ENCODE measurements at regions not wholly inside any gene's neighbourhood (a gene's known extent, or its start where the extent isn't known, plus 50 kb on each side); places are given as distances from the start of the nearest gene placed in this dataset.
A peak's percentile ranks its signal among the peaks of the same experiment; 100 is the strongest.
"Not testable (repeated sequence)": the region's sequence is repeated elsewhere in the genome, so short reads cannot be mapped to it uniquely, and the experiment has no call there.

DNA sequence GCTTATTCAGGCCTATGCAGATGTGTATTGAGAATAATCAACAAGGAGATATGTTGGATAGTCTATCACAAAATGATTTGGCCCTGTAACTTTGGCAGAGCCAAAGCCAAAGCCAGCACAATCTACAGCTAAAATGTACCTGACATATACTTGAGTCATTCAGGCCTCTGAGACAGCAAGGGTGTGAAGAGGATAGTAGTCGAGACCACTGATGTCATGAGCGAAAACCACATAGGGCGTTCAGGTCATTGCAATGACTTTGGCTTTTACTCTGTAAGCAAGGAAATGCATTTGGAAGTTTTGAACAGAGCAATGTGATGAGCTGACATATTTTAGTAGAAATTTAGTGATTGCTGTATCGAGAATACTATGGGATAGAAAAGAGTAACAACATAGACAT lies 579.6 kb downstream of the AMY1C start:
- no peak for DNase-seq

DNA sequence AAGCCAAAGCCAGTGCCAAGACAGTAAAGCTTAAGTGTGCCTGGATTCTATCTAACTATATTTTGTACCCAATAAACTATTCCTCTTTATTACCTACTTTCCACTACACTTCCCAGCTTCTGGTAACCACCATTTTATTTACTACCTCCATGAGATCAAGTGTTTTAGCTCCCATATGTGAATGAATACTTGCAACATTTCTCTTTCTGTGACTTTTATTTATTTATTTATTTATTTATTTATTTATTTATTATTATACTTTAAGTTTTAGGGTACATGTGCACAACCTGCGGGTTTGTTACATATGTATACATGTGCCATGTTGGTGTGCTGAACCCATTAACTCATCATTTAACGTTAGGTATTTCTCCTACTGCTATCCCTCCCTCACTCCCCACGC lies 582.1 kb downstream of the AMY1C start:
- DNase-seq, result no peak

DNA sequence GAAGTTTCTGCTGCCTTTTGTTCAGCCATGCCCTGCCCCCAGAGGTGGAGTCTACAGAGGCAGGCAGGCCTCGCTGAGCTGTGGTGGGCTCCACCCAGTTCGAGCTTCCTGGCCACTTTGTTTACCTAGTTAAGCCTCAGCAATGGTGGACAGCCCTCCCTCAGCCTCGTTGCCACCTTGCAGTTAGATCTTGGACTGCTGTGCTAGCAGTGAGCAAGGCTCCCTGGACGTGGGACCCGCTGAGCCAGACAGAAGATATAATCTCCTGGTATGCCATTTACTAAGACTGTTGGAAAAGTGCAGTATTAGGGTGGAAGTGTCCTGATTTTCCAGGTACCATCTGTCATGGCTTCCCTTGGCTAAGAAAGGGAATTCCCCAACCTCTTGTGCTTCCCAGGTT lies 588.2 kb downstream of the AMY1C start:
- not testable (repeated sequence) for DNase-seq

DNA sequence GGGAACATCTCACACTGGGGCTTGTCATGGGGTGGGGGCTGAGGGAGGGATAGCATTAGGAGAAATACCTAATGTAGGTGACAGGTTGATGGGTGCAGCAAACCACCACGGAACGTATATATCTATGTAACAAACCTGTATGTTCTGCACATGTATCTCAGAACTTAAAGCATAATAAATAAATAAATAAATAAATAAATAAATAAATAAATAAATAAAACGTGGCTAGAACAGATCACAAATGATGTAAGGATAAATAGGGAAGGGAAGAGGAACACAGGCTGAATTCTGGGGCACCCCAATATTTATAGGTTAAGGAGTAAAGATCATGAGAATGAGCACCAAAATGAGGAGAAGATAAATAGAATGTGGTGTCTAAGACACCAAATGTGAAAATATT lies 592.2 kb downstream of the AMY1C start:
- no peak for DNase-seq

DNA sequence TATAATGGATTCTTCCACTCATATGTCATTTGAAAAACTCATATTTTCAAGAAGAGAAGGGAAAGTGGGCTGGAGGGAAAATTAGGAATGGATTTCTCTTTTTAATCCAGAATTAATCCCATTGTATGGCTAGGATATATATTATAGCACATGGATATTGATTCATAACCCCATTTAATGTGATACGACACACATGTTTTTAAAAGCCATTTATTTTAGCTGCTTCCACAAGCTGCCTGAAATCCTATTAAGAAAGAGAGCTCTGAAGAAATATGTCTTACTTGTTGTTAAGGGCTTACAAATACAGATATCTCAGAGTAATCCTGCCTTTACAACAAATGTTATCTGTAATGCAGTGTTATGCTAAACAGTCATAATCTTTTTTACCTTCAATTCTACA lies 598.6 kb downstream of the AMY1C start:
- no peak for DNase-seq

DNA sequence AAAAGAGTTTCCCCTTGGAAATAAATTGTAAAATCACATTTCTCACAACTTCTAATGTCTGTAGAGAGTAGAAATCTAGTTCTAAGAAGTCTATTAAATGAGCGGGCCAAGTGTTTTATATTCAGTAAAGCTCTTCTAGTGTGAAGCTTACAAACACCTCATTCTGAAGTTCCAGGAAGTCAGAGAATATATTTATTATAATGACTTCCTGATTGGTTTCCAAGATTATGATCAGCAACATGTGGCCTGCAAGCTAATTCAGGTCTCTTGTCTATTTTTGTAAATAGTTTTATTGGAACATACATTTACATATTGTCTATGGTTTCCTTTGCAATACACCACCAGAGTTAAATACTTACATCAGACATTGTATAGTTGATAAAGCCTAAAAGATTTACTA lies 603.9 kb downstream of the AMY1C start:
- DNase-seq, result no peak

DNA sequence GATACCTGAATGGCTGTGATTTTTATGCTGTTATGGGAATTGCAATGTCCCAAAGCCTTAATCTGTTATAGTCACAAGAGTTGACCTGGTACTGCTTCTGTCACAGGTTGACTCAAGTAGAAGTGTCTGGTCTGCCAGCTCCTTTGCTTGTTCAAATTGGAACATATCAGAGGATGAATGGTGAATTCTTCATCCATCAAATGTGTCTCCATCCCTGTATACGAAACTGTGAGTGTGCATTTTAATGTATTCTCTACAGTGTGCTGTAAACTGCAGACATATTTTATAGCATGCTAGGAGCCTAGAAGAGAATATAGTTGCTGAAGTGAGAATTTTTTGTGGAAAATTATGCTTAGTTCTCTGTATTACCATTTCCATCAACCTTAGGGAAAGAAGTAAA lies 608.4 kb downstream of the AMY1C start:
- no peak for DNase-seq

DNA sequence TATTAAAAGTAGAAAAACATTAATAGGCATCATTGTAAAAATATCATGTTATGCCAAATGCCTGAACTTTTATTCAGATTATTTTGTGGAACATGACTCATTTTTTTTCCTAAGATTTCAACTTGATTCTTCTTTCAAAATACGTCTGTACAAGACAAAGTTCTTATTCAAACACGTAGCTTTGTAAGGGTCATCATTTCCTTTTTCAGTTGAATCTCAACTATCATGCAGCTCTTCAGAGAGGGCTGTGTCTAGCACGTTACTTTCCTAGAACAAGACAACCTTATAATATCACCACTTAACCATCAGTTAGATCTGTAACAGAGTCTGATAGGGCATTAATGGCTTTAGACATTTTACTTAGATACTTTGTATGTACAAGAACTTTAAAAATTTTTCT lies 608.9 kb downstream of the AMY1C start:
- no peak for DNase-seq

DNA sequence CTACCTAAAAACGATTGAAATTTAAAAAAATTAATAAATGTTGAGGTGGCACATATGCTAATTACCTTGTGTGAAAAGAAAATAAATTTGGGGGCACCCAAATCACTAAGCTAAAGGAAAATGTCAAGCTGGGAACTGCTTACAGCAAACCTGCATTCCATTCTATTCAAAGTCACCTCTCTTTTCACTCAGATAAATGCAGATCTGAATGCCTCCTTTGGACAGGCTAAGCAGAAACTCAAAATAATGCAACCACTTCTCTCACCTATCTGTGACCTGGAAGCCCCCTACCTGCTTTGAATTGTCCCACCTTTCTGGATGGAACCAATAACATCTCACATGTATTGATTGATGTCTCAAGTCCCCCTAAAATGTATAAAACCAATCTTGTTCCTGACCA lies 628.7 kb downstream of the AMY1C start:
- DNase-seq, result no peak

DNA sequence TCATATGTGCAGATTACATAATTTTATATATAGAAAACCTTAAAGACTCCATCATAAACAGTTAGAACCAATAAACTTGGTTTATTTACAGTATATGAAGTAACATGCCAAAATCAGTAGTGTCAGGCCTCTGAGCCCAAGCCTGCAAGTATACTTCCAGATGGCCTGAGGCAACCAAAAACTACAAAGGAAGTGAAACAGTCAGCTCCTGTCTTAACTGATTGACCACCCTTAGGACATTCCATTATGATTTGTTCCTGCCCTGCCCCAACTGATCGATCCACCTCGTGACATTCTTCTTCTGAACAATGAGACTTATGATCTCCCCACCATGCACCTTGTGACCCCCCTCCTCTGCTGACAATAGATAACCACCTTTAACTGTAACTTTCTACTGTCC lies 630.3 kb downstream of the AMY1C start:
- DNase-seq, result no peak

DNA sequence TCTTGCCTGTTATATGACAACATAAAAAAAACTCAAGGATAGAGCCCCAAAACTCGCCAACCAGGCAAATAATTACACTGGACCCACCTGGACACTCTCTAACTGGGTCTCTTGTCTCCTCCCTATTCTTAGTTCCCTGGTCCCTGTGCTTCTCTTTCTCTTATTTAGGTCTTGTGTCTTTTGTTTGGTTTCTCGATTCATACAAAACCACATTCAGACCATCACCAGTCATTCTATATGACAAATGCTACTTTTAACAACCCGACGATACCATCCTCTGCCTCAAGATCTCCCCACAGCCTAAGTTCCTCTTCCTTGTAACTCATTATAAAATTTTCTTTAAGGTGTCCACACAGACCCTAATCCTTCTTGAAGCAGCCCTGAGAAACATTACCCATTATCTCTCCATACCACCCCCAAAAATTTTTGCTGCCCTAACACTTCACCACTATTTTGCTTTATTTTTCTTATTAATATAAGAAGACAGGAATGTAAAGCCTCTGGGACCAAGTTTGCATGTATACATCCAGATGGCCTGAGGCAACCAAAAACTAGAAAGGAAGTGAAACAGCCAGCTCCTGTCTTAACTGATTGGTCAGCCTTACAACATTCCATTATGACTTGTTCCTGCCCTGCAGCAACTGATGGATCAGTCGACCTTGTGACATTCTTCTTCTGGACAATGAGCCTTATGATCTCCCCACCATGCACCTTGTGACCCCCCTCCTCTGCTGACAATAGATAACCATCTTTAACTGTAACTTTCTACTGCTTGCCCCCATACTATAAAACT lies 638.2 kb downstream of the AMY1C start:
- DNase-seq, result no peak

DNA sequence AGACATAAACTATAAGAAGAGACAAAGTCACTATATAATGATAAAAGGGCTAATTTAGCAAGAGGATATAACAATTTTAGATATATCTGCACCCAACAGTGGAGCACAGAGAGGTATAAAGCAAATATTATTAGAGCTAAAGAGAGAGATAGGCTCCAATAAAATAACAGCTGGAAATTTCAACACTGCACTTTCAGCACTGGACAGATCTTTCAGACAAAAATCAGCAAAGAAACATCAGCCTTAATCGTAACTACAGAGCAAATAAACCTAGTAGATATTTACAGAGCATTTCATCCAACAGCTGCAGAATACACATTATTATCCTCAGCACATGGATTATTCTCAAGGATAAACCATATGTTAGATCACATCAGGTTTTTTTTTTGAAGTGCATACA lies 642.9 kb downstream of the AMY1C start:
- no peak for DNase-seq

DNA sequence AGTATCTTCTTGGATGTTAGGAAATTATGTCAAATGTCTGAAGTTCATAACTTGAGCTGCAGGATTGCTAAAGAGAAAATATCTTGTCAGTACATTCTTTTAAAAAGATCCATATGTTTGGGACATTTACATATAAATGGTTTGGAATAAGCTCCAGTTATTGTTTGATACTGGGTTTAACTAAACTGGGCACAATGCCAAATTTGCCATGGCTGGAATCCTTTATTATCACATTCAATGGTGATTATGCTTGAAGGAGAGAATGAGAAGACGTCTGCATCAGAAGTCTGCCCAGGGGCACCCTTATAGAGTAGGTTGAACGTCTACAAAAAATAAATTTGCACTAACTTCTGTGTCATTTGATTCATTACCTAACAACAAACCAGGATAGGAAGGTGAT lies 652.5 kb downstream of the AMY1C start:
- DNase-seq, result no peak

DNA sequence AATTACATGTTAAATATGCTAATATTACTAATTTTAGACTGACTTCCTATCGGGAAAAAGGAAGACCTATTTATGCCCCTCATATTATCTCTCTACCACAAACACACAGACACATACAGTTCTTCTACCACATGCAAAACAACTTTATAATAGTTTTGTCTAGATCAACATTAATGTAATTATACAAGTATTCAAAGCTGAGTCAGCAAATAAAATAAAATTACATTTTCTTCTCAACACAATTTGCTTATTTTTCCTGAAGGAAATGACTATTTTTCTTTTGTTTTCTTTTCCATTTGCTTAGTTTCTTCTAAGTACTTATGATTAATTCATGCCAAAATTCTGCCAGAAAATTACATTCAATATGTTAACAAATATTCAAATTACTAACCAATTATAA lies 654.2 kb downstream of the AMY1C start:
- DNase-seq, result no peak

DNA sequence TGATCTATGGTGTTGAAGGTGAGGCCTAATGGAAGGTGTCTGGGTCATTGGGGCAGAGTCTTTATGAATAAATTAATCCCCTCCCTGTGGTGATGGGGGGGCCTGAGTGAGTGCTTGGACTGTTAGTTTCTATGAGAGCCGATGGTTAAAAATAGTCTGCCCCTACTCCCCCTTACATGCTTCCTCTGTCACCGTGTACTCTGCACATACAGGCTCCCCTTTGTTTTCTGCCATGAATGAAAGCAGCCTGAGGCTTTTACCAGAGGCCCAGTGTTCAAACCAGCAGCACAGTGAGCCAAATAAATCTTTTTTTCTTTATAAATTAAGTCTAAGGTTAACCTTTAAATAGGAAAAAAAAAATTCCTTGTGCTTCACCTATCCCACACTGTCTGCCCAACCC lies 657.0 kb downstream of the AMY1C start:
- DNase-seq, result no peak

DNA sequence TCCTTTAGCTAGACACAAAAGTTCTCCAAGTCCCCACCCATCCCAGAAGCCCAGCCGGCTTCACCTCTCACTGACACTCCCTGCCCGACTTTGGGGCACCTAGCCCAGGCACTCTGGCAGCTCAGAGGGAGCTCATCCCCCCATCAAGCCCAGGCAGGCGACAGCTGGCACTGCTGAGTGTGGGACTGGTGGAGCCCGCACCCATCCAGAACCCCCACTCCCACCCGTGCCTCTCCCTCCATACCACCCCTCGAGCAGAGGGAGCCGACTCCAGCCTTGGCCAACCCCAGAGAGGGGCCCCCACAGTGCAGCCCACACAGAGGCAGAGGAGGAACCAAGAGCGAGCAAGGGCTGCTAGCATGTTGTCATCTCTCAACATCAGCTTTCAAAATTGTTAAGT lies 658.6 kb downstream of the AMY1C start:
- no peak for DNase-seq

DNA sequence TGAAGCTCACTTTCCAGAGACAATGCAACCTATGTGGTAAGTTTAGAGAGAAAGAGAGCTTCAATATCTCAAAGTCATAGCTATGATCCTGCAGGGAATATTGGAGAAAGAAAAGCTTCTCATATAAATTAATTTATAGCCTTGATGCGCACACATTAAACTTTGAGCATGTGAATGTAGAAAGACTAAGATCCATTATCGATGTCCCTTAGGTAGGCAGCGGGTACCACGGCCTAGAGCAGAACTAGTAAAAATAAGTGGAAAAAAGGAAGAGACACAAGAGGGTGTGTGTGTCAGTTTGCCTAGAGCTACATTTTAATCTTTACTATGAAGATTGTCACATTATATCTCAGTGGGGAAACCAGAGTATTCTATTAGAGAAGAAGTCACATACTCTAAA lies 685.6 kb downstream of the AMY1C start:
- DNase-seq, result no peak

DNA sequence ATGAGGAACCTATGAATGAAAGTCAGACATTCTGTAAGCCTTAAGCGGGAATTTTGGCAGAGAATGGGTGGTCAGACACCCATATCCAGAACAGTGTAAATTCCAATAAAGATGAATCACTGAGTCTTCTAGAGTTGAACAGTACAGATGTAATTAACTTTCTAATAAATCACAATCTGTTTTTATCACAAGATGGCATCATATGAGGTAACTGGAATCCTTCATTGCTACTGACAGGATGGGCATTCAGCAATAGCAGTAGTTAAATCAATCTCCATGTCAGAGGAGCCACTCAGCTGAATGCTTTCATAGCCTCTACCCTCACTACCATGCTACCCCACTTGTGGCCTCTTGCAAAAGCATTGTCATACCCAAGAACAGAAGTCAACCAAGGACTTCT lies 690.3 kb downstream of the AMY1C start:
- DNase-seq, result no peak

DNA sequence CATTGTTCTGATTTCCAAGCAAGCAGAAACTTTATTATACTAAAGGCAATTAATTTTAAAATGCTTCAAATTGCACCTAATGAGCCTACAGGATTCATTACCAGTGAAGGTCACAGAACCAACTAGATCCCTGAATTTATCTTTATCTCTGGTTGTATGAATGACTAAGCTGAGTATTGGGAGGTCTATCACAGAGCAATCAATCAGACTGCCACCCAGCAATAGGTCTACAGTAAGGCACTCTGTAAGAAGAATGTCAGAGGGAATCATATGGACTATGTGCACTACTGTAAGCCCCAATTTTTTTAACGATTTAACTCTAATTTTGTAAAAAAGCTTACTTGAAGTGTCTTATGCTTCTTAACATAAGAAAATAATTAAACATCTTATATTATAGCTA lies 707.0 kb downstream of the AMY1C start:
- no peak for DNase-seq

DNA sequence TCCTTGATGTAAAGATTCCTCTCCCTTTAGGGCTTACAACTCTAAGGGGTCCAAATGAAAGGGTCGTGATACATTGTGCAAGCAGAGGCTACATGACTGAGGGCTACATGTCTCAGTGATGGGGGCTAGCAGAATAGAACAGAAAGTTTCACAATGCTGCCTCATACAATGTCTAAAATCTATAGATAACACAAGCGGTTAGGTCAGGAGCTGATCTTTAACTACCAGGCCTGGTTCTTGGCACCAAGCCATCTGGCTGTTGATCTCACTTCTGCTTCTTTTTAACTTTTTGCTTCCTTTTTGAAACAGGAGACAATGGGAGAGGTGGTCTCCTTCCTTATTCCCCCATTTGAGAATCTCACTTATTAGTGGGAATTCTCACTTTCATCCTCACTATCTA lies 710.2 kb downstream of the AMY1C start:
- DNase-seq, result no peak

DNA sequence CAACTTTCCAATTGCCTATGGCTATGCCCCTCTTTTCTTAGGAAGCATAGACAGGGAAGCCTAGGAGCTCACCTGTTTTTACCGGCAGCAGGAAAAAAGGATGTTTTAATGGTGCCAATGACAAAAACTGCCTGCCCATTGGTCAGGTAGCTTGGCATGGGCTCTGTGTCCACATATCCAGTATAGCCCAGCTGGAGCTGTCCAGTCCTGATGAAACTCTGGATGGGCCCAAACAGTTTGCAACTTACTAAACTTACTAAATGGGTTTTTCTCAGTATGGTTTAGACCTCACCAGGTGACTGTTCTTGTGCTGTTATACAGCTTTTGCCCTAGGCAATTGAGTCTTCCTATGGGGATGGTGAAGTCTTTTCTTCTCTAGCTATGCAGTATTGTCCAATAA lies 711.2 kb downstream of the AMY1C start:
- no peak for DNase-seq

DNA sequence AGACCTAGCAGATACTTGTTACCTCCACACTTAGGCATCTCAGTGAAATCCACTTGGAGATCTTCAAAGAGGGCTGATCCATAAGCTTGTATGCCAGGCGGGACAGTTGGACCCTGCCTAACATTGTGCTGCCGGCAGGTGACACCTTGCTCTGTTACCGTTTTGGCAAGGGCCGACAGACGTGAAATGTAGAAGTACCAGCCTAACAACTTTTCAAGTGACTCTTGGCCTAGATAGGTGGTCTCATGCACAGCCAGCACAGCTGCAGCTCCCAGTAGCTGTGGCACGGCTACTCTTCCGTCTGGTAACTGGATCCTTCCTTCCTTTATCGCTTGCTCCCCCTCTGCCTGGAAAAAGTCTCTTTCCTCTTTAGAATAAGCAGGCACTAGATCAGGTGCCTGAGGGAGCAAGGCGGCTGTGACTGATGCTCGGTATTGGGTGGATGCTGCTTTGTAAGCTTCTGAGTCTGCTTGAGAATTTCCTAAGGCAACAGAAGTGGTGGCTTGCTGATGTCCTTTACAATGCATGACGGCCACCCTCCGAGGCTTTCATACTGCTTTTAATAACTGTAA lies 713.5 kb downstream of the AMY1C start:
- peak; percentile 26 for DNase-seq

DNA sequence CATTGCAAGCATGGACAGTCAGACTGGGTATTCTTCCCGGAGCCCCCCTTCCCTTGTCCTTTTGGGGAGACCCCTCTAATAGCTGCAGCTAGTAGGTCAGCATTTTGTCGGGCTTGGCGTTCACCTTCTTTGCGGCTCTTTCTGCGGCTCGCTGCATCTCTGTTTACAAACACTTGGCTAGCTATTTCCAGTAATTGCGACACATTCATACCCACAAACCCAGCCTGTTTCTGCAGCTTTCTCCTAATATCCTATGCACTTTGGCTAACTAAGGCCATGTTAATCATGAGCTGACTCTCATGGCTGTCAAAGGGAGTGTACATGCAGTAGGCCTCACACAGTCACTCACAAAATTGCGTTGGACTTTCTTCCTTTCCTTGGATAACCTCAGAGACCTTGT lies 716.4 kb downstream of the AMY1C start:
- no peak for DNase-seq

DNA sequence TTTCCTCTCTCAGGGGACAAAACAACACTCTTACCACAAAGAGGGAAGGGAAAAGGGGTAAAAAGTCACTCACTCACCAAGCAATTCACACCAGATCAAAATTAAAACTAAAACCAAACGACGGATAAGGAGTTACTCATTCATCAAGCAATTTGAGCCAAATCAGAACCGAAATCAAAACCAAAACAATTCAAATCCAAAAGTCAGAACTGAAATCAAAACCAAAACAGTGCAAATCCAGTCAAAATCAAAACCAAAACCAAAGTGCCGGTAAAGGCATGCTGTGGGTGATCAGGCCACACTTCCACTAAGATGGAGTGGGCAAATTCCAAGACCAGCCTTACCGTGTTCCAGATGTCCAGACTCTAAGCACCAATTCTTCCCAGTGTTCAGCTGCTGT lies 717.9 kb downstream of the AMY1C start:
- DNase-seq, result no peak

DNA sequence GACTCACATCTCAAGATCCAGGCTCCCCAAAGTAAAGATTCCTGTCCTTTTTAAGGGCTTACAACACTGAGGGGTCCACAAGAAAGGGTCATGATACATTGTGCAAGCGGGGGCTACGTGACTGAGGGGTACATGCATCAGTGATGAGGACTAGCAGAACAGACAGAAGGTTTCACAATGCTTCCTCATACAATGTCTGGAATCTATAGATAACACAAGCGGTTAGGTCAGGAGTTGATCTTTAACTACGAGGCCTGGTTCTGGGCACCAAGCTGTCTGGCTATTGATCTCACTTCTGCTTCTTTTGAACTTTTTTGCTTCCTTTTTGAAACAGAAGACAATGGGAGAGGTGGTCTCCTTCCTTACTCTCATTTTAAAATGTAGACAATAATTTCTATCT lies 718.6 kb downstream of the AMY1C start:
- no peak for DNase-seq

Data from NCI-H2029 (cell line).